ENCODE measurements at regions not wholly inside any gene's neighbourhood (a gene's known extent, or its start where the extent isn't known, plus 50 kb on each side); places are given as distances from the start of the nearest gene placed in this dataset.
A peak's percentile ranks its signal among the peaks of the same experiment; 100 is the strongest.
"Not testable (repeated sequence)": the region's sequence is repeated elsewhere in the genome, so short reads cannot be mapped to it uniquely, and the experiment has no call there.

- DNase-seq = no peak
Observed at GRCh38 chr2:203631068-203631757, 75.2 kb upstream of the CD28 start.

DNA sequence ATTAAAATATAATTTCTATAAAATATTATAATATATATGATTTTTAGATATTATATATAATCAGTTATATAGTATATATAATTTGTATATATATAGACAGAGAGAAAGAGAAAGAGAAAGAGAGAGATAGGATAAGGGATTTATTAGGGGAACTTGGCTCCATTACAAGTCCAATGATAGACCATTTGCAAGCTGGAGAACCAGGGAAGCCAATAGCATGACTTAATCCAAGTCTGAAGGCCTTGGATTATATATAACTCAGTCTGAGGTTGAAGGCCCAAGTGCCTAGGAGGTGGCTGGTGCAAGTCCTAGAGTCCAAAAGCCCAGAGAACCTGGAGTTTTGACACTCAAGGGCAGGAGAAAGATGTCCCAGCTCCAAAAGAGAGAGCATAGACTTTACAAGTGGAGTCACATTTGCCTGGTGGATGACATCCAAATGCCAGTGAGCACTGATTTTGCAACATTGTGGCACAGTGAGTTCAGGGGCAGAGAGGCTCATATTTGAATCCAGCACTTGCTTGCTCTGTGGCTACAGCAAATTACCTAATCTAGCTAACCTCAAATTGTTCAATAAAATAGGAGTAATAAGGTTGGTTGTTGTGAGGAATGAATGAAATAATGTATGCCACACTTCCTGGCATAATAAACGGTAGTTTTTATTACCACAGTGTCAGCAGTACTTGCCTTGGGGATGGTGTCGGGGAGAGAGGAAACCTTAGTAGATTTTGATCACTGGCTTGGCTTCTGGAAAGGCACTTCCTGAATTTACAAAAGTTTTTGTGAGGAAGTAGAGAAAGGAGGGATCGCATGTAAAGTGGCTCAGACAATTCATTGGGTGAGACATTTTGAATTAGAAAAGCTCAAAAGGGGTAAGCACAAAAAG, 69.6 kb upstream of the CD28 start:
- no peak for DNase-seq

GRCh38 chr2:203637471-203638167, 68.8 kb upstream of the CD28 start:
- no peak for DNase-seq

- not testable (repeated sequence) for DNase-seq
Observed at GRCh38 chr2:203641865-203642264, 64.6 kb upstream of the CD28 start.

GRCh38 chr2:203642841-203643240, 63.6 kb upstream of the CD28 start:
- DNase-seq = not testable (repeated sequence)

DNA sequence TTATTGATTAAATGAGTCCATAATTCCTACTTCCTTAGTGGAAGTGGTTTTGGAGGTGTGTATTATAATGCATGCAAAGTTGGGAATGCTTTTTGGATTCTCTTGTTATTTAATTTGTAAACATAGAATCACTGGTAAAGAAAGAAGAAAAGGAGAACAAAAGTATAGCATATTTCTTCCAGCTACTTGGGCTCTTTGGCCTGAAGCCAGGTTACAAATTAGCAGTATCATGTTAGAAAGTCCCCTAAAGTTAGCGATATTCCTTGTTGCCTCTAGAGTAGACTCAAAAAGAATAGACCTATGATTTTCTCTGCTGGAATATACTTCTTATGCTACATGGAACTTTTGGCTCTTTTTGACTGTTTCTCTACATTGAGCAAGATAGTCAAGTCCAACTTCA, 60.6 kb upstream of the CD28 start:
- no peak for DNase-seq

GRCh38 chr2:203646266-203646864, 60.1 kb upstream of the CD28 start:
- DNase-seq = no peak

DNA sequence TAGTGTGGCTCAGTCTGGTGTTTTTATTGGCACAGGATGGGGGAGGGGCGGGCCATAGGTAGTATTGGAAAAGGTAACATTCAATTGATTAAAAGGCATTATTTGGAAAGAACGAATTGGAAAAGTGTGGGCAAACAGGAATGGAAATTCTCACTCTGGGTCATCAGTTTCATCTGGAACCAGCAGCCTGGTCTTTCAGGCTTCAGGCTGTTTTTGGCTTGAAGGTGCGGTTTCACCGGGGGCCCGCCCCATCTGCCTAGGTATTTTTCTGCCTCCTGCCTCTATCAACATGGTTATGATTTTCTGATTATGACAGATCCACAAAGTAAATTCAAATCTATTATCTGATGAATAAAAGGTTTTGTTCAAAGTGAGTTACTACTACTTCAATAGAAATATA, 59.5 kb upstream of the CD28 start:
- DNase-seq = no peak

- DNase-seq = no peak
Observed at GRCh38 chr2:203647579-203647978, 58.9 kb upstream of the CD28 start.

DNA sequence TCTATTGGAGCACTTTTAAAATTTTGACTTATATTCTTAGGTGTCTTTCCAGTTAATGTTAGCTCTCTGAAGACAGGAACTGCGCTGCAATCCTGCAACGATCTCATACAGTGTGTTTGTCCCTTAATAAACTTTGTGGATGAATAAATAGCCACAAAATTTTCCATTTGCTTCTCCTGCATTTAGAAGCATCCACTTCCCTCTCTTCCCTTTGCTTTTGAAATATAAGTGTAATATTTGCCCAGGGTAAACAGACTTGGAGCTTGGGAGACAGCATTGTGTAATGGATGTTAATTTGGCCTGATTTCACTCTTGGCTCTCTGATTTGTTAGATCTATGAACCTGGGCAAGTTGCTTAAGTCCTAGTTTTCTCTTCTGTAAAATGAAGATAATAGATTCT, 58.2 kb upstream of the CD28 start:
- no peak for DNase-seq

DNA sequence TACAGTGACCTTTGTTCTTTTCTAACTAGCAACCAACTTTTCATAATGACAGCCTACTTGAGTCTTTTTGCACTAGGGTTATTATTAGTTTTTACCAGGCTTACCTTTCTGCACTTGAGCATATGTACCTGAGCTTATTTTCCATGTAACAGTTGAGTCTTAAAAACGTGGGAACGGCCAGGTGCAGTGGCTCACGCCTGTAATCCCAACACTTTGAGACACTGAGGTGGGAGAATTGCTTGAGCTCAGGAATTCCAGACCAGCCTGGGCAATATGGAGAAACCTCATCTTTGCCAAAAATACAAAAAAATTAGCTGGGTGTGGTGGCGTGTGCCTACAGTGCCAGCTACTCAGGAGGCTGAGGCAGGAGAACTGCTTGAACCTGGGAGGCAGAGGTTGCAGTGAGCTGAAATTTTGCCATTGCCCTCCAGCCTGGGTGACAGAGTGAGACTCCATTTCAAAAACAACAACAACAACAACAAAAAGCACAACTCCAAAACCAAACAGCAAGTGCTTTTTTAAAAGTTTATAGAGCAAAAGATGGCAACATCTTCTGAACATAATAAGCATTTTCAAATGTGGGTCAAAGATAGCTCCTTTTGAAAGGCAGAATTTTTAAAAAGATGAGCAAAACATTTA, 57.1 kb upstream of the CD28 start:
- DNase-seq = no peak

- DNase-seq = peak; percentile 22
Observed at GRCh38 chr2:203650860-203651613, 55.4 kb upstream of the CD28 start.

- DNase-seq = no peak
Observed at GRCh38 chr2:203651621-203652020, 54.8 kb upstream of the CD28 start.

DNA sequence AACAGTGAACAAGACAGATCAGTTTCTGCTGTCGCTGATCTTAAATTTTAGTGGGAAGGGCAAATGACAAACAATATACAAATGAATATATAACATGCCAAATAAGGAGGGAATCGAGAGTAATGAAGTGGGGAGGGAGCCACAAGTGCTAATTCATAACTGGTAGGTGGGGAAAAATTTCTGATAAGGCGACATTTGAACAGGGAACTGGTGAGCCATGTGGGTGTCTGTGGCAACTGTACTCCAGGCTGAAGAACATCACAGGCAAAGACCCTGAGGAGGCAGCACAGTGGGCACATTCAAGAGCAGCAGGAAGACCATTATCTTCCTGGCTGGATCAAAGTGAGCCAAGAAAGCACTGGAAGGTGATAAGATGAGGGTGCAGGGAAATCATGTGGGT, 51.6 kb upstream of the CD28 start:
- DNase-seq = no peak

DNA sequence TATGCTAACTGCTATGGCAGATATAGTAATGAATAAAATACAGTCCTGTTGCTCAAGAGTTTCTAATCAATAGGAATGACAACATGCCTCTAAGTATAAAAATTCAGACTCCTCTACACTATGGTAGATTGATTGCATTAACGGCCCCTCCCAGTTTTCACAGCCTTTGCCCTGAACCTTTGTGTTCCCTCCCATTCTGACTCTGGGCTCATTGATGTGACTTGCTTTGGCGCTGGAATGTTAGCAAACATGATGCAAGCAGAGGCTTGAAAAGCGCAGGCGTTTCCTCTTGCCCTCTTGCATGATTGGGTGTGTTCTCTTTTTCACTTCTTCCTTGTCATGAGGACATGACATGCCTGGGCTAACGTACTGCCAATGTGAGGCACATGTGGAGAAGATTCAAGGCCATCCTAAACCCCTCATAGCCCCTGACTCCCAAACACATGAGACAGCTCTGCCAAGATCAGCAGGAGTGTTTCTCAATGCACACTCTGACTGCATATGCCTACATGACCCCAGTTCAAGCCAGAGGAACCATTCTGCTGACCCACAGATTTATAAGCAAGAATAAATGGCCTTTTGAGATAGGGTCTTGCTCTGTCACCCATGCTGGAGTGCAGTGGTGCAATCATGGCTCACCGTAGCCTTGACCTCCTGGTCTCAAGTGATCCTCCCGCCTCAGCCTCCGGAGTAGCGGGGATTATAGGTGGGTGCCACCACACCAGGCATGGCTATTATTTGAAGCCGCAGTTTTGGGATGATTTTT, 49.7 kb upstream of the CD28 start:
- no peak for DNase-seq

Data from amniotic stem cell (primary cell).